K562 (cell line): ENCODE measurements at regions not wholly inside any gene's neighbourhood (a gene's known extent, or its start where the extent isn't known, plus 50 kb on each side); places are given as distances from the start of the nearest gene placed in this dataset.

ENCODE experiments used
- ATAC-seq: fragments of 200-7000 bp; cut with Tn5 transposase; 3 replicates; pipeline ENCODE4 v1.9.1; 2020; ENCODE audit warnings: moderate library complexity
- BruUV-seq: library from RNA; stranded (reverse); fragments of 400-500 nt; replicated peaks from 2 replicates; lab custom pipeline; 2021; lab: Mats Ljungman, UMichigan
- CTCF ChIA-PET: fragments of 300-600 bp; formaldehyde crosslinking; extraction: SDS; loops from one replicate; lab custom pipeline; 2021; ENCODE audit warnings: low intra/inter-chr PET ratio; lab: Yijun Ruan, JAX
- POLR2A ChIA-PET: fragments of 300-600, 350-650 bp; sonication (Branson Sonifier 250); formaldehyde crosslinking; extraction: SDS; loops from one replicate; lab custom pipeline; 2021; ENCODE audit warnings: antibody characterized with exemption, inconsistent platforms; lab: Yijun Ruan, JAX
- DNase-seq, 4 experiments: peaks; one replicate each; pipeline versions ENCODE4 v3.0.0 to v3.0.0-alpha.2; 2011 to 2018; ENCODE audit warnings: low spot score in 3 of 4, mixed read lengths in 3 of 4; ENCODE audit errors: extremely low read depth in 1 of 4
- FAIRE-seq: peaks from 2 replicates; lab custom pipeline; 2011; peaks lifted over from hg19 to GRCh38; lab: Jason Lieb, UNC
- H2AFZ ChIP-seq: 2 replicates; pipeline ENCODE4 v1.6.0; 2011; ENCODE audit warnings: low read depth, low read length, control low read depth, inconsistent platforms
- H3K27ac ChIP-seq: fragments of 200-600 bp; 3 replicates; pipeline ENCODE4 v1.8.0; 2011; ENCODE audit warnings: low read depth, mild to moderate bottlenecking, control low read depth, inconsistent platforms, low read length, moderate library complexity, mixed read lengths; ENCODE audit errors: extremely low read depth
- H3K27me3 ChIP-seq, 2 experiments: fragments of 300-600 bp in 1 of 2; 2 replicates in 1 of 2; 3 replicates in 1 of 2; pipeline versions ENCODE4 v1.6.0 to v1.8.0; 2011; ENCODE audit warnings: inconsistent platforms in 2 of 2, low read length in 2 of 2, mild to moderate bottlenecking in 1 of 2, mixed read lengths in 1 of 2, moderate library complexity in 1 of 2; ENCODE audit not compliant: control insufficient read depth in 2 of 2, insufficient read depth in 2 of 2
- H3K36me3 ChIP-seq: fragments of 300-600 bp; 3 replicates; pipeline ENCODE4 v1.8.0; 2011; ENCODE audit warnings: mild to moderate bottlenecking, low read length, inconsistent platforms; ENCODE audit not compliant: control insufficient read depth, insufficient read depth
- H3K4me1 ChIP-seq, 2 experiments: fragments of 200-600 bp in 1 of 2; replicated peaks in 1 of 2; 2 replicates in 1 of 2; 3 replicates in 1 of 2; pipeline versions ENCODE4 v1.5.1 to v1.8.0; 2011; ENCODE audit warnings: inconsistent platforms in 2 of 2, low read length in 2 of 2, mild to moderate bottlenecking in 1 of 2, mixed read lengths in 1 of 2, moderate library complexity in 1 of 2; ENCODE audit not compliant: control insufficient read depth in 2 of 2, insufficient read depth in 2 of 2
- H3K4me2 ChIP-seq: 2 replicates; pipeline ENCODE4 v1.6.1; 2011; ENCODE audit warnings: low read length, control low read depth, inconsistent platforms, mixed read lengths; ENCODE audit not compliant: insufficient read depth
- H3K4me3 ChIP-seq: fragments of 200-600 bp; sonication (generic), shearing (Covaris generic); 2 replicates; pipeline ENCODE4 v1.5.1; 2016; ENCODE audit warnings: control low read depth, inconsistent platforms
- H3K79me2 ChIP-seq: fragments of 200-600 bp; 3 replicates; pipeline ENCODE4 v1.8.0; 2011; ENCODE audit warnings: low read length, inconsistent platforms; ENCODE audit not compliant: control insufficient read depth, insufficient read depth
- H3K9ac ChIP-seq, 2 experiments: 2 replicates each; pipeline versions ENCODE4 v1.6.0 to v1.6.1; 2011; ENCODE audit warnings: low read depth in 2 of 2, low read length in 2 of 2, control low read depth in 1 of 2, inconsistent platforms in 1 of 2, mild to moderate bottlenecking in 1 of 2, mixed read lengths in 1 of 2; ENCODE audit not compliant: insufficient read depth in 1 of 2
- H3K9me1 ChIP-seq: one replicate; pipeline ENCODE4 v1.6.0; 2011; ENCODE audit warnings: inconsistent platforms, mild to moderate bottlenecking, low read length, moderate library complexity; ENCODE audit not compliant: control insufficient read depth, insufficient read depth
- H3K9me3 ChIP-seq: replicated peaks from 2 replicates; pipeline ENCODE4 v1.5.1; 2011; ENCODE audit warnings: low read depth, low read length, inconsistent platforms; ENCODE audit not compliant: control insufficient read depth, insufficient read depth
- H4K20me1 ChIP-seq: replicated peaks from 2 replicates; pipeline ENCODE4 v1.6.1; 2011; ENCODE audit warnings: low read length, inconsistent platforms, mixed read lengths; ENCODE audit not compliant: control insufficient read depth, insufficient read depth
- BRD9 ChIP-seq: fragments of 450-650 bp; IDR thresholded peaks from 2 replicates; pipeline ENCODE4 v1.6.1; 2018; ENCODE audit warnings: low read depth; ENCODE audit not compliant: partially characterized antibody
- CTBP1 ChIP-seq: fragments of 450-650 bp; IDR thresholded peaks from 2 replicates; pipeline ENCODE4 v1.6.1; 2016; ENCODE audit warnings: borderline replicate concordance
- FOS ChIP-seq: IDR thresholded peaks from 3 replicates; pipeline ENCODE4 v1.6.1; 2011; ENCODE audit not compliant: insufficient read length; ENCODE audit errors: extremely low read depth
- FOXK2 ChIP-seq, 2 experiments: fragments of 450-650 bp; IDR thresholded peaks in 1 of 2; conservative IDR thresholded peaks in 1 of 2; 2 replicates each; pipeline ENCODE4 v1.6.1; 2016; ENCODE audit warnings: low read depth in 2 of 2, mild to moderate bottlenecking in 1 of 2
- KDM1A ChIP-seq, 2 experiments: fragments of 450-650 bp; IDR thresholded peaks; 2 replicates each; pipeline ENCODE4 v1.6.1; 2016; ENCODE audit warnings: mild to moderate bottlenecking in 2 of 2
- MTF1 ChIP-seq: fragments of 250-450 bp; sonication (Bioruptor Pico); IDR thresholded peaks from 2 replicates; pipeline ENCODE4 v1.9.0; 2021; ENCODE audit warnings: moderate library complexity, mild to moderate bottlenecking, inconsistent platforms, borderline replicate concordance
- POLR3A ChIP-seq: IDR thresholded peaks from 2 replicates; pipeline ENCODE4 v1.6.1; 2011; ENCODE audit warnings: borderline replicate concordance, mild to moderate bottlenecking, moderate library complexity; ENCODE audit not compliant: insufficient read length, insufficient read depth; ENCODE audit errors: extremely low read depth
- RFX1 ChIP-seq: fragments of 450-650 bp; IDR thresholded peaks from 2 replicates; pipeline ENCODE4 v1.6.1; 2016; ENCODE audit warnings: mild to moderate bottlenecking, moderate library complexity
- RHOXF2B ChIP-seq: fragments of 250-450 bp; sonication (Bioruptor Pico); conservative IDR thresholded peaks from 2 replicates; pipeline ENCODE4 v1.5.1; 2021
- ZNF165 ChIP-seq: fragments of 250-450 bp; sonication (Bioruptor Pico); IDR thresholded peaks from 2 replicates; pipeline ENCODE4 v1.4.0; 2020; ENCODE audit warnings: borderline replicate concordance
- ZNF644 ChIP-seq: fragments of 200-800 bp; sonication (Bioruptor generic); IDR thresholded peaks from 2 replicates; pipeline ENCODE4 v1.6.1; 2016; ENCODE audit warnings: low read depth, missing genetic modification characterization, missing compliant biosample characterization
- ZNF717 ChIP-seq: fragments of 250-450 bp; sonication (Bioruptor Pico); IDR thresholded peaks from 2 replicates; pipeline ENCODE4 v1.5.0; 2021
- WGBS: fragments of 100-300 bp; shearing (Covaris generic); methylation state at CpG from one replicate; pipeline ENCODE4 v1.1.6; 2016; ENCODE audit warnings: low coverage, mixed read lengths; ENCODE audit not compliant: insufficient coverage; ENCODE audit errors: missing lambda C conversion rate; 5-methylcytosine and 5-hydroxymethylcytosine counted together
- in situ Hi-C: fragments of 300-500 bp; cut with MboI; formaldehyde crosslinking; loops from 4 replicates; pipeline ENCODE4 v1.15.0; 2018; ENCODE audit warnings: inconsistent platforms, mixed read lengths
- intact Hi-C: fragments of 100-400 bp; cut with micrococcal nuclease; formaldehyde crosslinking; loops from 2 replicates; pipeline ENCODE4 v1.14.2; 2022
- TF ChIP-seq, protein P1 (sequence below): fragments of 200-800 bp; sonication (Bioruptor generic); IDR thresholded peaks from 2 replicates; pipeline ENCODE4 v1.6.1; 2017; ENCODE audit warnings: missing genetic modification characterization, missing compliant biosample characterization
- TF ChIP-seq, protein P2 (sequence below): fragments of 250-450 bp; sonication (Bioruptor Pico); IDR thresholded peaks from 2 replicates; pipeline ENCODE4 v1.8.0; 2021; ENCODE audit warnings: moderate library complexity, mild to moderate bottlenecking, inconsistent platforms

DNA sequence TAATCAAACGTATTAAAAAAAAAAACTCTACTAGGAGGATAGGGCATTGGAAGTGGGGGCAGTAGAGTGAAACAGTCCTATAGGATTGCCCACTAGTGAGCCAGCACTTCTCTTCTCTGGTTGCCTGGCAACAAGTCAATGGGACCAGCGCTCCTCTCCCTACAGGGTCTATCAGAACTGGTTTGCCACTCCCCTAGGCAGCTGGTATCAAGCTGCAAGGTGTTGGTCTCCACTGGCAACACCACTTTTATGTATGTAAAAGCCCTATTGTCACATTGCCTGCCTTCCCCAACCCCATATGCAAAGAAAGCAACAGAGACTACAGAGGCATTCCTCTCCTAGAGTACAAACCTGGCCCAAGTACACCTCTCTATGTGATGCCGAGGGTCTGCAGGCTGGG, 166.9 kb upstream of the MCHR2 start:
- TF ChIP-seq RFX1 (peak; percentile 32; the same call in 1 of the 2 replicates), POLR3A (no peak), ZNF644 (tag) (no peak), KDM1A (IDR thresholded peaks at IDR 0.05) (no peak)
- FAIRE-seq: no peak
- in situ Hi-C loops: no loop called here
- Histone ChIP-seq H3K4me2 (no peak overlapping the region), H3K9me1 (no peaks in the 10 kb centered on the region), H3K27me3 (peaks cover 2 to 4% of the 10 kb centered on the region in 2 experiments; a peak in 2 of 5 replicates), H3K4me1 (no peaks in the 10 kb centered on the region), H3K36me3 (no peaks in the 10 kb centered on the region), H3K4me3 (no peak overlapping the region), H3K27ac (no peak overlapping the region), H3K9me3 (no peaks in the 10 kb centered on the region), H4K20me1 (no peaks in the 10 kb centered on the region), H2AFZ (no peak overlapping the region), H3K9ac (no peak overlapping the region), H3K79me2 (no peaks in the 10 kb centered on the region)
- POLR2A ChIA-PET: no interaction called here
- no peak for ATAC-seq
- no TSS peak for BruUV-seq
- DNase-seq: no peak
- WGBS: 0% methylated on average over 3 of the region's 3 CpGs
- intact Hi-C loops: no loop called here
- CTCF ChIA-PET: no interaction called here

- Histone ChIP-seq H3K9me1 (no peaks in the 10 kb centered on the region), H3K36me3 (no peaks in the 10 kb centered on the region), H3K4me2 (no peak overlapping the region), H3K9me3 (no peaks in the 10 kb centered on the region), H3K4me1 (no peaks in the 10 kb centered on the region), H3K27me3 (no peaks in the 10 kb centered on the region; a peak in 1 of 5 replicates), H4K20me1 (no peaks in the 10 kb centered on the region), H2AFZ (no peak overlapping the region), H3K79me2 (no peaks in the 10 kb centered on the region), H3K4me3 (no peak overlapping the region), H3K27ac (no peak overlapping the region), H3K9ac (no peak overlapping the region)
- in situ Hi-C loops (no loop called here), intact Hi-C loops (no loop called here)
- no TSS peak for BruUV-seq
- no peak for FAIRE-seq
- ChIA-PET CTCF (no interaction called here), POLR2A (no interaction called here)
- WGBS: 0% methylated on average over 2 of the region's 2 CpGs
- DNase-seq: no peak
- ATAC-seq: no peak
- TF ChIP-seq RHOXF2B (no peak), FOS (no peak), BRD9 (no peak), ZNF717 (CRISPR knock-in tag) (no peak), CTBP1 (no peak), MTF1 (no peak), ZNF165 (CRISPR knock-in tag) (no peak), FOXK2 (conservative IDR thresholded peaks at IDR 0.05 in 1 of 2, IDR thresholded peaks at IDR 0.05 in 1 of 2; ENCODE audit: low read depth in 2 of 2) (no peak)
- TF ChIP-seq, protein P1, sequence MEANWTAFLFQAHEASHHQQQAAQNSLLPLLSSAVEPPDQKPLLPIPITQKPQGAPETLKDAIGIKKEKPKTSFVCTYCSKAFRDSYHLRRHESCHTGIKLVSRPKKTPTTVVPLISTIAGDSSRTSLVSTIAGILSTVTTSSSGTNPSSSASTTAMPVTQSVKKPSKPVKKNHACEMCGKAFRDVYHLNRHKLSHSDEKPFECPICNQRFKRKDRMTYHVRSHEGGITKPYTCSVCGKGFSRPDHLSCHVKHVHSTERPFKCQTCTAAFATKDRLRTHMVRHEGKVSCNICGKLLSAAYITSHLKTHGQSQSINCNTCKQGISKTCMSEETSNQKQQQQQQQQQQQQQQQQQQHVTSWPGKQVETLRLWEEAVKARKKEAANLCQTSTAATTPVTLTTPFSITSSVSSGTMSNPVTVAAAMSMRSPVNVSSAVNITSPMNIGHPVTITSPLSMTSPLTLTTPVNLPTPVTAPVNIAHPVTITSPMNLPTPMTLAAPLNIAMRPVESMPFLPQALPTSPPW (CRISPR knock-in tag): no peak
- TF ChIP-seq, protein P2, sequence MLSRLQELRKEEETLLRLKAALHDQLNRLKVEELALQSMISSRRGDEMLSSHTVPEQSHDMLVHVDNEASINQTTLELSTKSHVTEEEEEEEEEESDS (CRISPR knock-in tag): no peak
These were observed 161.1 kb upstream of the MCHR2 start for GRCh38 chr6:100155141-100155540.
